NCI-H345 (cell line): ENCODE measurements at regions not wholly inside any gene's neighbourhood (a gene's known extent, or its start where the extent isn't known, plus 50 kb on each side); places are given as distances from the start of the nearest gene placed in this dataset.

Experiments used
- DNase-seq: peaks from one replicate; lab custom pipeline; 2025; lab: John Stamatoyannopoulos, UW

DNA sequence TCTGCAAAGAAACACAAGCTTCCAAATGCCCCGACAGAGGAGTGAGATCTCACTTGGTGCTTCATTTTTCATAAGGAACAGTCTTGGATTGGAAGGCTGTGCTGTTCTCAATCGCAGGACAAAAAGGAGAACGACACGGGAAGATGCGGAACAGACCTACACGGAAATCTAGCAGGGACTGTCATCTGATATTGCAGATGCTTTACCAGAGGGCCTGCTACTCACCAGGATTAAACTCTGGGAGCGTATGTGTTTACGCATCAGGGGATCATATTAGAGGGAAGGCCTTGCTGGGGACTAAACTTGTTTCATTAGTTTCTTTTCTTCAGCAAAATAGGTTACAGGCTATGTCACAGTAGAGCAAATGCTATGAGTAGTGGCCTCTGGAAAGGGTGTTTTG lies 82.8 kb upstream of the EEPD1 start:
- DNase-seq = no peak

DNA sequence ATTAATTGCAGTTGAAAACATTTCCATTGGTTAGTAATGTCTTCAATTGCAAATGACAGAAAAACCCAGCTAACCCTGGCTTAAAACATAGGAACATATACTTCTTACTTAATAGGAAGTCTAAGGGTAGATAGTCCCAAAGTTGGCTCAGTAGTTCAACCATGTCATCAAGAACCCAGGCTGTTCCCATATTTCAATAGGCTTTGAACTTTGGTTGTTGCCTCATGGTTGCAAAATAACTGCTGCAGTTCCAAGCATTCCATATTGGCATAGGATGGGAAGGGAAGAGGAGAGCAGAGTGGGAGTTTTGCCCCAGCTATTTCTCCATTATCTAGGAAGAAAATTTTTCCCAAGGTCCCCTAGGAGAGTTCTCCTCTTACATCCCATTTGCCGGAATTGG lies 81.4 kb upstream of the EEPD1 start:
- DNase-seq = no peak

DNA sequence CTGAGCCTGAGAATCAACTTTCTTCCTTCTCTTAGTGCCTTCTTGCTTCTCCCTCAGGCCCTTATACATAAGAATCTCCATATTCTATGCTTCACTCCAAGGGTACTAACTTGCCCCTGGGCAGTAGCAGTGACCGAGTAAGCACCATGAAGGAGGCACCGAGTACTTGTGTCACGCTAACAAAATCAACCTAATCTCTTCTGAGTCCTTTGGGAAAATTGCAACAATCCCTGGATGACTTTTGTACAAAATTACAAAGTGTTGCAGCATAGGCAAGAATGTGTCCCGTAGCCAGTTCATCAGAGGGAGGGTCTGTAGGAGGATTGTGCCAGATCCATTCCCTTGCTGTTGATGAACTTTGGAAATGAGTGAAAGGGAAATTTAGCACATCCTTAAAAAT lies 80.4 kb upstream of the EEPD1 start:
- no peak for DNase-seq

DNA sequence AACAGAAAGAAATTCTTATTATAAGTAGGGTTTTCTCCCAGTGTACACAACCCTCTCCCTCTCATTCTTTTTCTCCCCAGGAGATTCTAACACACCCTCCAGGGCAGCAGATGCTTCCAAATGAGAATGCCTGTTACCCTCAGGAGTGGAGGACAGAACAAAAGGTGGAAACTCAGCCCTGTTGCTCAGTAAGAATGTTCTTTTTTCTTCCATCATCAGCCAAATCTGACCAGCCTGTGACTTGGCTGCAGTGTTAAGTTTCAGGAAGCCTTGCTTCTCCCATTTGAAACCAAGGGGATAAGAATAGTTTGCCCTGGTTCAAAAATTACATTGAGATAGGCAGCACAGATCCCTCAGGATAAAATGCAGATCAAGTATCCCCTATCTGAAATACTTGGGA lies 77.5 kb upstream of the EEPD1 start:
- DNase-seq = peak; percentile 36

DNA sequence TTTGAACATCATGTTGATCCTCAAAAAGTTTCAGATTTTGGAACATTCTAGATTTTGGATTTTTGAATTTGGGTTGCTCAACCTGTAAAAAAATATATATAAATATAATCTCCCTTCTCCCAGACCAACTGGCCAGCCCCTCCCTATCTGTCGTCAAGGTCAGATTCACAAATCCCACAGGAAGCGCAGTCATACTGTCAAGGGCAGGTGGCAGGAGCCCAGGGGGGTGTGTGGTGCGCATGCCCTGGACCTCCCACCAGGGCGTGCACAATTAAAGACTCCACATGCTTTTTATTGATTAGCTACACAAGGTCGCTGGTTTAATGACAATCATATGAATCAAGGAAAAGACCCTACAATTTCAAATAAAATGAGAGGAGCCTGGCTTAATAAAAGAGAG lies 77.0 kb upstream of the EEPD1 start:
- DNase-seq = peak; percentile 67

DNA sequence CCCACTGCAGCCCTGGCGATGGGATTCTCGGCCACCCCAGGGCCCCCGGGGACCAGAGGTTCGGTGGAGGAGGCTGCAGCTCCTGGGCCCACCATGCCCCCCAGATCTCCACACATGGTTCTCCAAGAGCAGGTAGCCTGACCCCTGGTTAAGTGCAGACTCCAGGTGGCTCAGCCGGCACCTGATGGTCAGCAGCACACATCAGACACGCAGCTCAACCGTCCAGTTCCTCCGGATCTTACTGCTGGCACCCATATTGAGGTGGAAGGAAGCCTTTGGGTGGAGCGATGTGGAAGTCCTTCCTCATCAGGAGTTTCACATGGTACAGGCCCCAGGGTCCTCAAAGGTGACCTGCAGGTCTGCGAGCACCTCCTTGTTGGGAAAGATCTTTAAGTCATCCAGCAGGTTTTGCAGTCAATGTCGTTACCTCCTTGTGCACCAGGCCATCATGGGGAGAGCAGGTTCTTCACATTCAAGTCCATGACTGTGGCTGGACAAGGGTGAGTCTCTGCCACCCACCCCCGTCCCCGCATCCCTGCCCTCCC lies 74.2 kb upstream of the EEPD1 start:
- DNase-seq = no peak

DNA sequence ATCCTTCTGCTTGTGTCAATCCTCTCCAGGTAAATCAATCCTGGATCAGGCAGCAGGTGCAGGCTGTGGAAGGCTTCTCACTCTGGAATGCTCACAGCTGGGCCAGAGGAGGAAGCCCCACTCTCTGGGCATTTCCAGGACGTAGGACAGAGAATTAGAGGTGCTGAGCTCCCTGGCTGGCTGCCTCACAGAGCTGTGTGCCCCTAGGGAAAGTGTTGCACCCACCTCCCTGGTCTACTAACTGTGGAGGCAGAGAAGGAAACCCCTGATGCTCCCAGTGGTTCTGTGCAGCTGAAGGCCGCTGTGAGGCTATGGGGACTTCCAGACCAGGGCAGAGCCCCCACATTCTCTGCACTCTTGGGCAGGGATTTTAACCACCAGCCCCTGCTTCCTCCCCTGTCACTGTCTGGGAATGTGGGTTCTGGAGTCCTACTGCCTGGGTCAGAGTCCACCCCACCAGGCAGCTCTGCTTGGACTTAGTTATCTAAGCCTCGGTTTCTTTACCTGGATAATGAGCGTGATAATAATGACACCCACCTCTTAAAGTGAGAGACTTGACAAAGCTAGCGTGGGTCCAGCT lies 73.5 kb upstream of the EEPD1 start:
- no peak for DNase-seq

DNA sequence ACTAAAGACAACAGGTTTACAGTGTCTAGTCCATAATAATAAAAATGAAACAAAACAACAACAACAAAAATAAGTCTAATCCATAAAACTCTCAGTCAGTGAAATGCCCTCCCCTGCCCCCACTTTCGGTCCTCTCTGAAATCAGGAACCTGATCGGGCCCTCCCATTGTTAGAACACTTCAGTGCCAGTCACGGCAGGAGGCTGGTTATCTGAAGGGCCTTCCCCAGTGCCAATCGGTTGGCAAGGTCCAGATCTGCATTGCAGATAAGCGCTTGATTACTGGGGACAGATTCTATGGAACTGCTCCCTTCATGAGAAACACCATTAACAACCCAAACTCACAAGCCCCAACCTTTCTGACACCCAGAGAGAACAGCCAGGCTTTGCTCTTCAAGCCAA lies 72.2 kb upstream of the EEPD1 start:
- no peak for DNase-seq

DNA sequence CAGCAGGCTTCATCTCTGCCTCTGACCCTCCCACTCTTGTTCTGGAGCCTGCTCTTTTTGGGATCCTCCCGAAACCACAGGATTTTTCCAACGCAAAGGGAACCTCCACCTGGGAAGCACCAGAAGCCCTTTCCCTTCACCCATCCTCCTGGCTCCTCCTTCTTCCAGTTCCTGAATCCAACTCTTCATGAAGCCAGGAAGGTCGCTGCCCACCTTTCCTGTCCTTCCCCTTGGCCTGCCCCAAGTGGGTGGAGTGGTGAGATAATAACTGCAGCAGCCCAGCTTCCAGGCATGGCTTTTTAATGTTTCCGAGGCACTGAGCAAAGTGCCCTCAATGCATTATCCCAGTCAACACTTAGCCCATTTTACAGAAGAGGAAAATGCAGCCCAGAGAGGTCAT lies 70.8 kb upstream of the EEPD1 start:
- no peak for DNase-seq

DNA sequence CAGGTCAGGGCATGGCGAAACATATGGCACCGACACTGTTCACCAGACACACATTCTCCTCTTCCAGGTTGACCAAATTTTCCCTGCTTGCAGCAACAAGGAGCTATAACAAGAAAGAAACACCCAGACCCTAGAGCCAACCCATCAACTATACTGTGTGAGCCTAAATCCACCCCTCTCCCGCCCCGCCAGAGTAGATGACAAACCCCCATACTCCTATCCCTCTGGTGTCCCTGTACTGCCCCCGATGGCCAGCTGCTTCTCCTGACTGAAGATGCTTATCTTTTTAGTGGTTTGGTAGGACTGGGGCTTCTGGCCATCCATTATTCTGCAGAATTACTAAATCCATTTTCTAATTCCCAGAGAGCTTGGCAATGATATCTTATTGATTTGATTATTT lies 70.1 kb upstream of the EEPD1 start:
- DNase-seq = no peak

DNA sequence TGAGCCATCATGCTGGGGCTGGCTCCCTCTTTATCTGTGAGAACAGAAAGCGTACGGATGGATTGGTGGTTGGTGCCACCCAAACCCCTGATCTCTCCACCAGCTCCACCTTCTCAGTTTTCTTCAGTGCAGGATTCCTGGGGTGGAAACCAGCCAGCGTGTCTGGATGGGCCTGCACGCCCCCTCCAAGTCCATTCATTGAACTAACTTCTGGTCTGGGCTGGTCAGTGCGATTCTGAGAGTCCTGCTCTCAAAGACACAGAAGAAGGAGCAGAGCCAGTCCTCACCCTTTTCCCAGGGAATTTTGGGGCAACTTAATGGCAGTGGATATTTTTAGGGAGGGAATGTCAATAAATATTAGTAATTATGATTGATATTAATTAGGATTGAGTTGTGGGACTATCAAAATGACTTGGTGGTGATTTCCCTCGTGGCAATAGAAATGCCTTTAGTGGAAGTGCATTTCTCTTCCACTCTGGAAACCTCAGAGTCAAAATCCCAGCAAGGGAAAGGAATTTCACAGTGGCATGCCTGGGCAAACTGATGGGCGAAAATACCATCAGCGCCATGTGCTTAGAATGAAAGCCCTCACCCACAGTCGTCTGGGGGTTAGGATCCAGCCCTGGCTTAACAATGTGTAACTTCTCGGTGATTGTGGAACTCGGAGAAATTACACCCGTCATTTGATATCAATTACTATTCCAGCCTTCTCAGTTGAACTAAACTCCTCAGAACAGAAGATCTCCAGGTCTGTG lies 69.3 kb upstream of the EEPD1 start:
- DNase-seq = no peak

DNA sequence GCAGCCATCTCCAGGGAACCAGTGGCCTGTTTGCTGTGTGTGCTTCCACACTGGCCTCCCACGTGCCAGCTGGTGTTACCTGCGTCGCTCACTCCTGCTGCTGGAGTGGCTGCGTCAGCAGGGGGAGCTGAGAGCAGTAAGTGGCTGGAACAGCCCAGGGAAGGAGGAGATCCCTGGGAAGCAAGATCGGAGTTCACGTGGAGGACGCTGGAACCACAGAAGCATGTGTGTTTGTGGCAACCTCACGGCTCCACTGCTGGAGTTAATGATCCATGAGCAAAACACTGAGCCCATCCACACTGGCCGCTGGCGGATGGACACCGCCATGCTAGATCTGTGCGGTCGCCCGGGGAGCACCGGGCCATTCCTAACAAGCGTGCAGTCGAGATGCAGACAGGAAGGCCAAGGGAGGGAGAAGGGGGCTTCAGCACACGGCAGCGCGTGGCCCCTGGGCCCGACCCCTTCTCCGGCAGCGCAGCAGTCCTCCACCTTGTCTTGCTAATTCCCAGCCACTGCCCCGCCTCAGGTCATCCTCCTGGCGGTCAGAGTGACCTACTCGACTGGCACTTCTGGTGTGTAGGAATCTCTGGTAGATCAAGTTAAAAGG lies 68.5 kb upstream of the EEPD1 start:
- peak; percentile 48 for DNase-seq

DNA sequence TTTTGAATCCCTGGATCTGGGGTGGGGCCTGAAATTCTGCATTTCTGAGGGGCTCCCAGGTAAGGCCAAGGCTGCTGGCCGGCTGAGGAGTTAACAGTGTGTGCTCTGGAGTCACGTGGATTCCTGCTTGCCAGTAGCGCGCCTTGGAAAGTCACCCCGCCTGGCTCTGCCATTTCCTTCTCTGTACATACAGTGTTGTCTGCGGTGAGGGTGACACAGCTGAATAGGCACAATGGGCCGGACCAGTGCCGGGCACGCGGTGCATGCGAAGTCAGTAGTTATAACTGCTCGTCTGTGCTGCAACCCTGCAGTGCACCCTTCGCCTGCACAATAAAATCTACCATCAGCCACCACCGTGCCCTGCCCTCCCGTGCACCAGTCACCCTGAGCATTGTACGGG lies 68.0 kb upstream of the EEPD1 start:
- no peak for DNase-seq

DNA sequence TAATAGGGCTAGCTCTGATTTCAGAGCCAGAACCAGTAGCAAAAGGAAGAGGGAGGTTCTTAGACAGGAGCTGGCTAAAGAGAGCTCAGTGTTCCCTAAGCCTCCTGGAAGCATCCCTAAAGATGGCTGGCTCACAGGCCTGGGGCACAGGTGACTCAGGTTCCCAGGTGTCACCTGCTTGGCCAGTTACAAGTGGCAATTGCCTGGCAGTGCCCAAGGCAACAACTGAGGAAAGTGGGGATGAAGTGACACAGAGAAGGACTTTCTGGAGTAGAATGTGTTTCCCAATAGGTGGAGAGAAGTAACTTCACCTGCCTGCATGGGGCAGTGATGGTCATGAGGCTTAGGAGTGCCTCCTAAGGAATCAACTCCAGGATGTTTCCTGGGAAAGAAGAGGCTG lies 66.5 kb upstream of the EEPD1 start:
- DNase-seq = no peak

DNA sequence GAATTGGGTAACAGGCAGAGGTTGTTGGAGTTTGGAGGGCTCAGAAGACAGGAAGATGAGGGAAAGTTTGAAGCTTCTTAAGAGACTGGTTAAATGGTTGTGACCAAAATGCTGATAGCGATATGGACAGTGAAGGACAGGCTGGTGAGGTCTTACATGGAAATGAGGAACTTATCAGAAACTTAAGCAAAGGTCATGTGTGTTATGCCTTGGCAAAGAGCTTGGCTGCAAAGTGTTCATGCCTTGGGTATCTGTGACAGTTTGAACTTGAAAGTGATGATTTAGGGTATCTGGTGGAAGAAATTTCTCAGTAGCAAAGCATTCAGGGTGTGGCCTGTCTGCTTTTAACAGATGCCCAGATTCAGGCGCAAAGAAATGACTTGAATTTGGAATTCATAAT lies 64.5 kb upstream of the EEPD1 start:
- DNase-seq = no peak

DNA sequence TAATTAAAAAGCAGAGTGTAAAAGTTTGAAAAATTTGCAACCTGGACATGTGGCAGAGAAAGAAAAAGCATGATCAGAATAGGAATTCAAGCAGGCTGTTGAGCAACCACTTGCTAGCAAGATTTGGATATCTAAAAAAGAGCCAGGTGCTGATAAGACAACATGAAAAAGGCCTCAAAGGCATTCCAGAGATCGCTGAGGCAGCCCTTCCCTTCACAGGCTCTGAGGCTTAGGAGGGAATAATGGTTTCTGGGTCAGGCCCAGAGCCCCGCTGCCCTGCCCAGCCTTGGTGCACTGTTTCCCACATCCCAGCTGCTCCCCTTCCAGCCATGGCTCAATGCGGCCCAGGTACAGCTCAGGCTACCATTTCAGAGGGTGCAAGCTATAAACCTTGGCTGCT lies 64.1 kb upstream of the EEPD1 start:
- DNase-seq = no peak

DNA sequence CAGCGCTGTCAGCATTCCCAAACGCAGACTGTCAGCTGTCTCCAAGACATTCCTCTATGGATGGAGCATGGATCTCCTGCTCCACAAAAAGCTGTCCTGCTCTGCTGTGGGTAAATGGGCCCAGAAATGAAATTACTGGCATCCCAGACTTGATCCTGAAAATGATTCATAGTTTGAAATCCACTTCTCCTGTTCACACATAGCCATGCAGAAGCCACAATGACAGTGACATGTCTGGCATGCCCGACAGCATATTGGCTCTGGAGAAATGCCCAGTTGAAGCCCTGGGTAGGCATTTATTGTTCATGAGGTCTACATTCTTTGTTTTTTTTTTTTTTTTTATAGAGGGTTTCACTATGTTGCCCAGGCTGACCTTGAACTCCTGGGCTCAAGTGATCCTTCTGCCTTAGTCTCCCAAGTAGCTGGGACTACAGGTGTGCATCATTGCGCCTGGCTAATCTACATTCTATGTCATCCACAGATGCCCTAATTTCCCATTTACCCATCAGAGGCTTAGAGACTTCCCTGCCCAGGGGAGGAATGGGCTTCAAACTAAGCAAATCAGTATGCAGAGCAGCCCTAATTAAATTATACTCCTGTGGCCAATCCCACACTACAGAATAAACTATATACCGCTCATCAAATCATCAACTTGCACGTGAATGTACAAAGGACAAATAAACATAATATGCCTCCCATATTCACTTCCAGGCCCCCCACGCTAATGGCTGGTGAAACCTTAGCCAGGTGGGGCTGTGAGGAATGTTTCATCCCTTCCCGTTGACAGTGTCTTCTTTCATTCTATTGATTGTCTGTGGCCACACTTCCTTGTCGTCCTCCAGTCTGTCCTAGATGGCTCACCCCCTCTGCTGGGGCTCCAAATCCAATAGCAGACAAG lies 61.8 kb upstream of the EEPD1 start:
- no peak for DNase-seq

DNA sequence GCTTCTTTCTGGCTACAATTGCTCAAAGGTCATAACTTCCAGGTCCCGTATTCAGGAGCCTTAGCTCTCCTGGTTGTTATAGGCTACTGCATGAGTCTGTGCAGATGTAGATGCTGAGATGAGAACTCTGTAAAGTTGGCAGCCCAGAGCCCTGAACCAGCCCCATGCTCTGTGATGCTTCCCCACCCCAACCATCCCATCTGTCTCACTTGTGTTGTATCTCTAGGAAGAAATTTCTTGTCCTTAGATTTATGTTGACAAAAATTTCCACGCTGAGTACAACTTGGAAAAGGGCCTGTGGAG lies 61.2 kb upstream of the EEPD1 start:
- DNase-seq = no peak

DNA sequence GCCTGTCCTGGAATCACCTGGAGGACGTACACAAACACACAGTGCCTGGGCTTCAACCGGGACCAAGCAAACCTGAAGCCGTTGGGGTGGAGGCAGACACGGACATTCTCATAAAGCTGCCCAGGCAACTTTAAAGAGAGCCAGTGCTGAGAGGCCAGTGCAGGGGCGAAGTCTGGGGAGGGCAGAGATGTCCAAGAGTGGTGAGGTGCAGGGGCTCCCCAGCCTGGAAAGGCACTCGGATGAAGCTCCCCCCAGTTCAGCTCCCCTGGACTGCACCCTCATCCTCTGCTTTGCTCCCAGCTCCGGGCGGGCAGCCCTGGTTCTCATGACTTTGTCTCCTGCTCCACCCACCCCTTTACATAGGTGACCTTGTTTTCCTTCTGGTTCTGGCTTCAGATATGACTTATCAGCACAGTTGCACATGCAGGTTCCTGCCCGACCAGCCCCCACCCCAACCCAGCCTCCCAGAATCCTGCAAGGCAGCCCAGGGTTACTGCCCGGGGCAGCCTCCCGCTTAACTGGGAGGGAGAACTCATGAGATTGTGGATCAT lies 60.8 kb upstream of the EEPD1 start:
- no peak for DNase-seq

DNA sequence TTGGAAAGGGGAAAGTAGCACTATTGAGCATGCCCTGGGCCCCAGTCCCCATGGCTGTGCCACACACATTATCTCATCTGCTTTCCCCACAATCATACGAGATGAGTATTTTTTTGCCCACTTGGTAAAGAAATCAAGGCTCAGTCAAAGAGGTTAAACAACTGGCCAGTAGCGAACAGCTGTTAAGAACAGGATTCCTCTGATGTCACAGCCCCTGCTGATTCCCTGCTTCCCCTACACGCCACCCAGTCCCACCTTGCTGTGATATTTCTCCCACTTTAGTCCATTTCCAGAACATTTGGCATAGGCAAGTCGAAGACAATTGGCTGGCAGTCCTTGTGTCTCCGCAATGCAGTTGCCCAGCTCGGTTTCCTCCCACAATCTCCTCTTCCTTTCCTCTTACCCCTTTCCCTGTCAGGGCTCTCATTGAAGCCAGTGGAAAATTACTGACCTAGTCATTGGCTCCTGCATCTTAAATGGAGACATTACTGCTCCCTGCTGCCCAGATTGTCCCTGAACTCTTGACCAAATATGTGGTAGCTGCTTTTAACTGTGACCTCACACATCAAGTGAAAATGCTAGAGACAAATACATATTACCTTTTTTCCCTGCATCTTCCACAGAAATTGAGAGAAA lies 56.5 kb upstream of the EEPD1 start:
- DNase-seq = no peak

DNA sequence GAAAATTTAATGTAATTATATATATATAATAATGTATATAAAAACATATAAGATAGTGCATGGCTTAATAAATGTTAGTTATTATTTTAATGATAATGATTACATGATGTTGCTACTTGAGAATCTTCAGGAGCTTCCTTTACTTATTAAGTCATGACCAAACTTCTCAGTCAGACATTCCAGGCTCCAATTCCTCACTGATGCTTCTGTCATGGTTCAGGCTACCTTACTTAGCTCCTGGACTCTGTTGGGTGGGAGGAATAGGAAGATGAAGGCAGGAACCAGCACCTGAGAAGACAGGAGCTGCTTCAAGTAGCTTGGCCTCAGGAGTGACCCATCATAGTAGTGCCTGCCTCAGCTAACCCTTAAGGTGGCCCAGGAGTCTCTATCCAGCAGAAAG lies 55.0 kb upstream of the EEPD1 start:
- no peak for DNase-seq

DNA sequence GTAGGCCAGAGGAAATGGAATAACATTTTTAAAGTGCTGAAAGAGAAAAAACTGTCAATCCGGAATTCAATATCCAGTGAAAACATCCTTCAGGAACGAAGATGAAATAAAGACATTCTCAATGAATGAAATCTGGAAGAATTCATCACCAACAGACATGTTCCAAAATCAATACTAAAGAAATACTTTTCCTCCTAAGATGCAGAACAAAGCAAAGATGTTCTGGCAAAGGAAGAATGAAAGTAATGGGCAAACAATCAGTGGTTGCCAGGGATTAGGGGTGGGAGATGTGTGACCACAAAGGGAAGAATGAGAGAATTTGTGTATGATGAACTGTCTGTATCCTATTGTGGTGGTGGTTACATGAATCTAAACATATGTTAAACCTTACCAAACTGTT lies 52.8 kb upstream of the EEPD1 start:
- no peak for DNase-seq
